NT2/D1 (cell line): ENCODE measurements at regions not wholly inside any gene's neighbourhood (a gene's known extent, or its start where the extent isn't known, plus 50 kb on each side); places are given as distances from the start of the nearest gene placed in this dataset.

Experiments
- SUZ12 ChIP-seq: IDR thresholded peaks from 2 replicates; pipeline ENCODE4 v1.6.1; 2011; ENCODE audit not compliant: insufficient read length, insufficient read depth; ENCODE audit errors: extremely low read depth
- YY1 ChIP-seq: IDR thresholded peaks from 2 replicates; pipeline ENCODE4 v1.6.1; 2011; ENCODE audit not compliant: insufficient read length, insufficient read depth
- ZNF274 ChIP-seq: IDR thresholded peaks from 2 replicates; pipeline ENCODE4 v1.6.1; 2011; ENCODE audit warnings: mild to moderate bottlenecking, low read depth, low read length

- TF ChIP-seq YY1 (no peak), ZNF274 (no peak), SUZ12 (no peak)
These were observed 50.3 kb upstream of the BTBD3 start for GRCh38 chr20:11867291-11867919.
